H1 (cell line): ENCODE measurements at regions not wholly inside any gene's neighbourhood (a gene's known extent, or its start where the extent isn't known, plus 50 kb on each side); places are given as distances from the start of the nearest gene placed in this dataset.

Experiments used
- CREB1 ChIP-seq: IDR thresholded peaks from 2 replicates; pipeline ENCODE4 v1.6.1; 2012; ENCODE audit warnings: inconsistent platforms
- HDAC2 ChIP-seq, 2 experiments: fragments of 300-600 bp in 1 of 2; sonication (generic) in 1 of 2; IDR thresholded peaks; 2 replicates each; pipeline ENCODE4 v1.6.1; 2011 to 2012; ENCODE audit warnings: low read depth in 2 of 2, low read length in 2 of 2, mild to moderate bottlenecking in 2 of 2, moderate library complexity in 2 of 2, borderline replicate concordance in 1 of 2, inconsistent platforms in 1 of 2
- NANOG ChIP-seq: IDR thresholded peaks from 2 replicates; pipeline ENCODE4 v1.6.1; 2011; ENCODE audit warnings: low read length, low read depth, mild to moderate bottlenecking, inconsistent platforms; ENCODE audit not compliant: insufficient read depth, poor library complexity, severe bottlenecking
- SAP30 ChIP-seq: fragments of 300-600 bp; sonication (generic); IDR thresholded peaks from 2 replicates; pipeline ENCODE4 v1.7.1; 2012; ENCODE audit warnings: low read length, moderate library complexity, mild to moderate bottlenecking, inconsistent platforms; ENCODE audit not compliant: insufficient read depth, insufficient replicate concordance
- SP2 ChIP-seq: IDR thresholded peaks from 2 replicates; pipeline ENCODE4 v1.6.1; 2012; ENCODE audit warnings: mild to moderate bottlenecking, low read length, inconsistent platforms
- TAF1 ChIP-seq: IDR thresholded peaks from 2 replicates; pipeline ENCODE4 v1.6.1; 2011; ENCODE audit warnings: mild to moderate bottlenecking, low read depth, low read length
- USF2 ChIP-seq: IDR thresholded peaks from 2 replicates; pipeline ENCODE4 v1.6.1; 2011; ENCODE audit warnings: low read length, improper control_type of control experiment
- TF ChIP-seq, protein P1 (sequence below): IDR thresholded peaks from 2 replicates; pipeline ENCODE4 v1.6.1; 2012; ENCODE audit warnings: low read length, inconsistent platforms

- TF ChIP-seq, protein P1, sequence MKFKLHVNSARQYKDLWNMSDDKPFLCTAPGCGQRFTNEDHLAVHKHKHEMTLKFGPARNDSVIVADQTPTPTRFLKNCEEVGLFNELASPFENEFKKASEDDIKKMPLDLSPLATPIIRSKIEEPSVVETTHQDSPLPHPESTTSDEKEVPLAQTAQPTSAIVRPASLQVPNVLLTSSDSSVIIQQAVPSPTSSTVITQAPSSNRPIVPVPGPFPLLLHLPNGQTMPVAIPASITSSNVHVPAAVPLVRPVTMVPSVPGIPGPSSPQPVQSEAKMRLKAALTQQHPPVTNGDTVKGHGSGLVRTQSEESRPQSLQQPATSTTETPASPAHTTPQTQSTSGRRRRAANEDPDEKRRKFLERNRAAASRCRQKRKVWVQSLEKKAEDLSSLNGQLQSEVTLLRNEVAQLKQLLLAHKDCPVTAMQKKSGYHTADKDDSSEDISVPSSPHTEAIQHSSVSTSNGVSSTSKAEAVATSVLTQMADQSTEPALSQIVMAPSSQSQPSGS = no peak
- no peak for TF ChIP-seq HDAC2 (IDR thresholded peaks at IDR 0.05; ENCODE audit: borderline replicate concordance in 1 of 2, low read depth in 2 of 2, low read length in 2 of 2)
- TF ChIP-seq SAP30 = no peak
- no peak for TF ChIP-seq NANOG
- no peak for TF ChIP-seq USF2
- no peak for TF ChIP-seq TAF1
- TF ChIP-seq SP2 = no peak
- TF ChIP-seq CREB1 = no peak
- TF ChIP-seq, all 59 proteins: peak for 0
Observed at GRCh38 chr14:61994589-61994988, 232.4 kb downstream of the SNAPC1 start (continued).
